HG03095 (cell line): ENCODE measurements at regions not wholly inside any gene's neighbourhood (a gene's known extent, or its start where the extent isn't known, plus 50 kb on each side); places are given as distances from the start of the nearest gene placed in this dataset.

Experiments used
- ATAC-seq: cut with Tn5 transposase; IDR thresholded peaks from one replicate; pipeline ENCODE4 v1.9.1; 2021; ENCODE audit warnings: moderate library complexity; ENCODE audit not compliant: unreplicated experiment

DNA sequence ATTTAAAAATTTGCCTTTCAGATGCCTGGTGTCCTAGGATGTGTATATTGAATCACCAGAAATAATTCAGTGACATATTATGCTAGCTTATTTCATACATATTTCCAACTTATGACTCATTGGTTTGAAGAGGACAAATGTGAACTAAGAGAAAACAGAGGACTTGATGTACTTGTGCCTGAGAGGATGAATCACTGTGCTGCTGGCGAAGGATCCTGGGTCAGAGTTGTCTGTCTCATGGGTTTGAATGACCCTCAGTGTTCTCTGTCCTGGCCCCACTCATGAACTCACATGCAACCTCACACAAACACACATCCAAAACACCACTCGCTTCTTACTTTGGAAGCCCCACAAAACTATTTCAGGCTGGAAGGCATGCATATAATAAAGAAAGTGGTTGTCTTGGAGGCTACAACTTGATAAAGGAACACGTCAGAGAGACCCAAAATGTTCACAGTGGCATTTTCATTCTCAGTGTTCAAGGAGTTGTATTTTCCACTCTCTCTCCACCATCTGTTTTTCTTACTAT is 129.0 kb upstream of the SPRY2 start:
- ATAC-seq, result no peak

DNA sequence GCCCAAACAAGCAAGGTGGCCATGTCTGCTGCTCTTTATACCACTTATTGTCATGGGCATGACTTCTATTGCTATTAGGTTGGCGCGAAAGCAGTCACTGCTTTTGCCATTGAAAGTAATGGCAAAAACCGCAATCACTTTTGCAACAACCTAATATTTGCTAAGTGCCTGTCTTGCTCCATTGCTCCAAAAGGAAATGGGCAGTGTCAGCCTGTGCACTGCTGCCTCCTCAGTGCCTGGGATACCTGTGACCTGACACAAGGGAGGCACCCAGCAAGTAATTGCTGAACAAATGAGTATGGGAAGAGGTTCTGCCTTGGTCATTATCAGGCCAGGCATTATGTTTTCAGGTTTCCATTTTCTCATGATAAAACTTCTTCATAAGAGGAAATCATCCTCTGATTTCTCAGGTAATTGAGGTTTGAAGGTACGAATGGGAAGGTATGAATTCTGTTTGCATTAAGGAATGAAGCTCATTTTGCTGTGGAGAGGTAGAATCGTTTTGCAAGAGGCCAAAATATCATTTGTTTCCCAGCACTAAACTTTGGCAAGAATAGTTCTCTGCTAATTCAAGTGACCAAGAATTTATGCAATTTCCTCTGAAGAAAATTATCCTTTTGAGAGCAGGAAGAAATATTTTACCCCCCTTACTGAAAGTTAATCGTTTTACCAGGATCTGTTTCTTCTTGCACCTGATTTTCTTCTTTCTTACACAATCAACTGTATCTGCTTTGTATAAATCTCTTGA is 128.4 kb upstream of the SPRY2 start:
- ATAC-seq, result no peak

DNA sequence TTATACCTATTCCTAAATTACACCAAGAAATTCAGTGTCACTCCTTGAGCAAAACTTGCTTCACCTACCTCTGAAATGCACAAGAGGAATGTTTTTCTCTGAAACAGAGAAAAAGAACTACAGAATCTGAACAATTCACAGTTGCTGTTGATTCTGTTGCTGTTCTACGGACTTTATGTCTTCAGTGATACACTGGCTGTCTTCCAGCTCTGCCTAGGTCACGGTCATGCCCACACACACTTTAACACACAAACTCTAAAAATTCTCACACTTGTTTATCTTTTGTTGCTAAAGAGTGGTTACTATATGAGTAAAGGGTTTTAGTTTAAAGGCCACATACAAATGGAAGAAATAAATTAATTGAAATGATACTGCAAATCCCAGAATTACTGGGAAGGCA is 124.4 kb upstream of the SPRY2 start:
- no peak for ATAC-seq

DNA sequence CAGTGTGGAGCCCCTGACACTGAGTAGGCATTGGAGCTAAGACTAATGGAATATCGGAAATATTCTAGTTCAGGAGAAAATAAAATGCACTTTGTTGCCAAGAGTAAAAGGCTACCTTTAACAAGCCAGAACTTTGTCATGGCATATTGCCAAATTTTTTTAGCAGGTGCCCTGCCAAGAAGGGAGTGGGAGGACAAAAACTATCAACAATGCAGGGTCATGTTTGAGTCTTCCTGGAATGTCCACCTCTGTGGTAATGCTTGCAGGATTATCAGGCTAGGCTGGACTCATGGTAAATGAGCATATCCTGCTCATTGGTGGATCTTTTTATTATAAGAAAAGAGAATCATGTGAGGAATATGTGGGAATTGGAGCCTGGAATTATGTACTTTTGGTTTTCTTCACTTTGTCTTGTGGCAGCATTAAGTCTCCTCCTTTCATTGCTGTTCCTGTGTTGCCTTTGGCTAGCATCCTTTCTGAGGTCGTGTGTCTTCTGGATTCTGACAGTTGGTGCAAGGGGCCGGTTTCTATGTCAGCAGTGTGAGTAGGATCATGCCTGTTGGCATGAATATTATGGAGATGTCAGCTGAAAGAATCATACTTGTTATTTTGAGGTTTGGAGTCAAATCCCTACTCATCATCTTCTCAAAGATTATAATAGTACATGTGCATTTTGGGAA is 122.9 kb upstream of the SPRY2 start:
- ATAC-seq, result no peak

DNA sequence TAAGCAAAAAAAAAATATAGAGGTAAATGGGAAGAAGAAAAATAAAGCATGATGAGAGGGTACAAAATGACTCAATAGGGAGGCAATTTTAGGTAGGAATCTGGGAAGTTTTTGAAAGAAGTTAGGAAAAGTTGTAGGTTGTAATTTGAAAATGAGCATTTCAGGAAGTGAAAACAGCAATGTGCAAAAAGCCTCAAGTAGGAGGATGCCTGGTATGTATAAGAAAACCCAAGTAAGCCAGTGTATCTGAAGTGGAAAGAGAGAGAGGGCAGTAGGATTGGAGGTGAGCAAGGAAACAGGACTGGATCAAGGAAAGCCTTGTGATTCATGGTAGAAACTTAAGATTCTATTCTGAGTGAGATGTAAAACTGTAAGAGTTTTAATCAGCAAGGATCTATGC is 121.6 kb upstream of the SPRY2 start:
- no peak for ATAC-seq

DNA sequence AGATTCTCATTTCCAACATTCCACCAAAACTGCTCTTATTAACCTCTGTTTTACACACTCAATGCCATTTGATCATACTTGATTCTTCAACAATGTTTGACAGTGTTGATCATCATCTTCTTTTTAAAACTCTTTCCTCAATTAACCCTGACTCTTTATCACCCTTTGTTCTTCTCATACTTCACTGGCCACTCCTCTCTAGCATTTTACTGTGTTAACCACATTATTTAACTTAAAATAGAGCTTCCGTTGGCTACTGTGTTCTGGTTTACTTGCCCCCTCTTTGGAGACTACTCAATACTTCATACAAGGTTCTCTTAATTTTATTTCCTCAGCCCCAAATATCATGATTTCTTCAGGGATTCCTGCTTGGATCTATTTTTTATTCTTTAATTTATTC is 121.1 kb upstream of the SPRY2 start:
- no peak for ATAC-seq

DNA sequence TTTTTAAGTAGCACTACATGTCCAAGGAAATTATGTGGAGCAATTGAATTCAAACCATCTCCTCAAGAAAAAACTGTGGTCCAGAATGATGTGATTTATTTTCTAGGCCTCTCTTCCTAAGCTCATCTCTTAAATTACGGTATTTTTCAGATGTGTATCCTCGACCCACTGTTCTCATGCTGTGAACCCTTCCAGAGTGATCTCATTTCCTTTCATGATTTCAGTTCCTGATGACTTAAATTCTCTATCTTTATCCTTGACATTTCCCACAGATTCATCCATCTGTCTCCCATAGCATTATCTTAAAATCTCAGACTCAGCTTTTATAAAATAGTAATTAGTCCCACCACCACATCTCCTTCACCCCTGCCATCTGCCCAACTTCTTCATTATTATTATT is 117.6 kb upstream of the SPRY2 start:
- ATAC-seq, result no peak

DNA sequence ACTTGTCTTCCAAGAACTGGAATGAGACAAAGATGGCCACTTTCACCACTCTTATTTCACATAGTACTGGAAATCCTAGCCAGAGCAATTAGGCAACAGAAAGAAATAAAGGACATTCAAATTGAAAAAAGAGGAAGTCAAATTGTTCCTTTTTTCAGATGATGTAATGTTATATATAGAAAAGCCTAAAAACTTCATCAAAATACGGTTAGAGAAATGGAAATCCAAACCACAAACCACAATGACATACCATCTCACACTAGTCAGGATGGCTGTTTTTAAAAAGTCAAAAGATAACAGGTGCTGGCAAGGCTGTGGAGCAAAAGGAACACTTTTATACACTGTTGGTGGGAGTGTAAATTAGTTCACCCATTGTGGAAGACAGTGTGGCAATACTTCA is 113.3 kb upstream of the SPRY2 start:
- peak; percentile 81 for ATAC-seq

DNA sequence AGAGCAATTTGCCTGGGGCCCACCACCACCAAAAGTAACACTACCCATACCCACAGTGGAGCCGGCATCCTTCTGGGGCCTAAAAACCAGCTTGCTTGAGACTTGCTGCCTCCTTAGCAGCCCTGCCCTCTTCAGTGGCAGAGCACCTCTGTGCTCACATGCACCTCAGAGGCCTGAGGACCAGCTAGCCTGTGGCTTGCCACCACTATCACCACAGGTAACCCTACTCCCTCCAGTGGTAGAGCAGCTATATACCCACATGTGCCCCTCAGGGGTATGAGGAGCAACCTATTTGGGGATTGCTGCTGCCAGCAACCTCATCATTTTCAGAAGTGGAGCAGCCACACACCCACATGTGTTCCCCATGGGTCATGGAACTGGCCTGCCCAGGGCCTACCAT is 111.4 kb upstream of the SPRY2 start:
- no peak for ATAC-seq

DNA sequence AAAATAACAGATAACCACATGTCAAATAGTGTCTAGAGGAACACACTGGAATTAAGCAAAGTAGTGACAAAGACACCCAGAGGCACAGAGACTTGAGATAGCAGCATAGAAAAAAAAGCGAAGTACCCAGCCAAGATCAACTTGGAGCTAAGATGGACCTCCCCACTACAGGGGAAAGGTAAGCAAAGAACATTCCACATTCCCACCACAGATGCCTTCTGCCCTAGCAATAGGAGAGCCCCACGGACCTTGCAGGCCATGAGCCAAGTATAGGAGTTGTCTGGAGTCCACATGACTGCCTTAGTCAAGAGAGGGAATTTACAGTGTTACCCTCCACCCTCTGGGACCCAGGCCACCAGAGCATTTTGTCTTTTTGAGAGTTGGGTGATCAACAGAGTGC is 110.7 kb upstream of the SPRY2 start:
- no peak for ATAC-seq

DNA sequence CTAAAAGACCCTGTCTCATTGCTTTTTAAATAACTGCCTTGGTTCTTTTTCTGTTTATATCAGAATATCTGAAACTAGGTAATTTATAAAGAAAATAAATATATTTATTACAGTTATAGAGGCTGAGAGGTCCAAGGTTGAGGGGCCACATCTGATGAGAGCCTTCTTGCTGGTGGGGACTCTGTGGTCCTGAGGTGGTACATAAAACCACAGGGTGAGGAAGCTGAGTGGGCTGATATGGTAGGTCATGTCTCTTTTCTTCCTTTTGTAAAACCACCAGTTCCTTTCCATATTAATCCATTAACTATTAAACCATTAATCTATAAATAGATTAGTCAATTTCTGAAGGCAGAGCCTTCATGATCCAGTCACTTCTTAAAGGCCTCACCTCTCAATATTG is 109.5 kb upstream of the SPRY2 start:
- no peak for ATAC-seq

DNA sequence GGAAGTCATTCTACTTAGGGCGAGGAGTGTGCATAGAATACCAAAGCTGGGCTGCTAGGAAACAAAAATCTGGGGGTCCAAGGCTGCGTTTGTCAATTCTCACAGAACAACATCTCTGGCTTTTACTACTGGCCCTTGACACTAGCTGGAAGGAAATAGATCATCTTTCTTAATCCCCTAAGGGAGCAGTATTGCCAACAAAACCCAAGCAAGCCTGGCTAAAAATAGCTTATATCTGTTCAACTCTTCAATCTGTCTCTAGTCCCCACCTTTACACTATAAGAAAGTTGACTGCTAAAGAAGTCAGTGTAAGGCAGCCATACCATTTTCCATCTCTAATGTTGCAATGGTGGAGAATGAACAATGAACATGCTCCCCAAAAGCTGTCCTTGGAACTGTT is 107.8 kb upstream of the SPRY2 start:
- ATAC-seq, result no peak

DNA sequence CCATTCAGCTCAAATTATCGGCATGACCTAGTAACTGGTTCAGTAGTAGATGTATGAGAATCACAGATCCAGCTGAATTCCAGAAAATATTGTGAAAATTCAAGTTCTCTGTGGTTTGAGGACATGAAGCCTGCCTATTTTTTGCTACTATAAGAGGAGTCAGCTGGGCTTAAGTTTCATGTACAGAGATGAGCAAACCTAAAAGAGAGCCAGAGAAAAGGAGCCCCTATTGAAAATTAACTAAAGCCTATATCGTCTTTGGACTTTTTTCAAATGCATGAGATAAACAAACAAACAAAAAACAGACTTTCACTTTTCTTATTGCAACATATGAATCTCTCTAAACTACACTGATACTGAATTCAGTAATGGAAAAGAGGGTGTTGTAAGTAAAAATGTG is 106.8 kb upstream of the SPRY2 start:
- no peak for ATAC-seq

DNA sequence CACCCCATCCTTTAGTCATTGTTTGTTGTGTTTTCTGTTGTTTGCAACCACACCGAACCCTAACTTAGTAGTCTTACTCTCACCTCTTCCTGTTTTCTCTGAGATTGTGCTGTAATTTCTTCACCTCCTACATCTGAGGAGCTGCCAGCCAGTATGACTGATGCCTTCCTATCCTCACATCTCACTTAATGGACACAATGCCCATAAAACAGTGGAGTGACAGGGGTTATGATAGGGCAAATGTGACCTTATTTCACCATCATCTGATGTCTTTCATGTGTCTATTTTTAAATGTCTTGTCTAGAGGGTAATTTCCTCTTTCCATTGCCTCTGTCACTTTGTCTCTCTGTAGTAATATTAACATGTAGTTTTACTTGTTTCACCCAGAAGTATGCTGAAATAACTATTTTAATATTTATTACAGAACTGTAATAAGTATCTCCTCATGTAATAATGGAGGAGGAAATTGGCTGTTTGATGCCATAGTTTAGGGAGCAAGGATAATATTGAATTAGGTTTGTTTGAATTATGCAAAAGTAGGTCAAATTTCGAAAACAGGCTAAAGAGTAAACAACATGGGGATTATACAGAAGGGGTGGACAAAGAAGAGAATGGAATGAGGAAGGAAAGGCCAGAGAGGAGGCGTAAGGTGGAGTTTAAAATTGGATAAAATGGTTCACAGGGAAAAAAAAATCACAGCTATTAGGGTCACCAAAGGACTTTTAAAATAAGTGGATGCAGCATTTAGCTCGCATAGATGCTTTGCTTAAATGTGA is 103.5 kb upstream of the SPRY2 start:
- no peak for ATAC-seq

DNA sequence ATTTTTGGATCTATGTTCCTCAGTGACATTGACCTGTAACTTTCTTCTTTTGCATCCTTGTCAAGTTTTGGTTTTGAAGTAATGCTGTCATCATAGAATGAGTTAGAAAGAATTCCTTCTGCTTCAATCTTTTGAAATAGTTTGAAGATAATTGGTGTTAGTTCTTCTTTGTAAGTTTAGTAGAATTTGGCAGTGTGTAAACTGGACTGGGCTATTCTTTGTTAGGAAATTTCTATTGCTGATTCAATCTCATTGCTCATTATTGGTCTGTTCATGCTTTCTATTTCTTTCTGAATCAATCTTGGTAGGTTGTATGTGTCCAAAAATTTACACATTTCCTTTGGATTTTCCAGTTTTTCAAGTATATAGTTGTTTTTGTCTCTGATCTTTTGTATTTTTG is 101.7 kb upstream of the SPRY2 start:
- ATAC-seq, result no peak

DNA sequence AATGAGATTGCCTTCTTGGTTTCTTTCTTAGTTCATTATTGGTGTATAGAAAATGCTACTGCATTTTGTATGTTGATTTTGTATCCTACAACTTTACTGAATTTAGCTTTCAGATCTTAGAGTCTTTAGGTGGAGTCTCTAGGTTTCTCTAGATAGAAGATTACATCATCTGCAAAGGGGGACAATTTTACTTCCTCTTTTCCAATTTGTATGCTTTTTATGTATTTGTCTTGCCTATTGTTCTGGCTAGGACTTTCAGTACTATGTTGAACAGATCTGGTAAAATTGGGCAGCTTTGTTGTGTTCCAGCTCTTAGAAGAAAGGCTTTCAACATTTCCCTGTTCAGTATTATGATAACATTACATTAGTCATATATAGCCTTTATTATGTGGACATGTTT is 101.0 kb upstream of the SPRY2 start:
- ATAC-seq, result no peak

DNA sequence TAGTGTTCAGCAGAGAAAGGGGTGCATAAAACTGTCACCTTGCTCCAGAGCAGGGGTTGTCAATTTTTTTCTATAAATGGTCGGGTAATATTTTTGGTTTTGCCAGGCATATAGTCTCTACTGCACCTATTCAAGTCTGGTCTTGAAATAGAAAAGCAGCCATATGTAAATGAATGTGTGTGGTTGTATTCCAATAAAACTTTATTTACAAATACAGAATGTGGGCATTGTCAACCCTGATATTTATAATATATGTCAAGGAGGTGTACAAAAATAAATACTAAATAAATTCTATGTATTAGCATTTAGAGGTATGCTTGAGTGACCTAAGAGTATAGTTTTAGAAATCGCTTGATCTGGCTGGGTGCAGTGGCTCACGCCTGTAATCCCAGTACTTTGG is 97.6 kb upstream of the SPRY2 start:
- ATAC-seq, result no peak

DNA sequence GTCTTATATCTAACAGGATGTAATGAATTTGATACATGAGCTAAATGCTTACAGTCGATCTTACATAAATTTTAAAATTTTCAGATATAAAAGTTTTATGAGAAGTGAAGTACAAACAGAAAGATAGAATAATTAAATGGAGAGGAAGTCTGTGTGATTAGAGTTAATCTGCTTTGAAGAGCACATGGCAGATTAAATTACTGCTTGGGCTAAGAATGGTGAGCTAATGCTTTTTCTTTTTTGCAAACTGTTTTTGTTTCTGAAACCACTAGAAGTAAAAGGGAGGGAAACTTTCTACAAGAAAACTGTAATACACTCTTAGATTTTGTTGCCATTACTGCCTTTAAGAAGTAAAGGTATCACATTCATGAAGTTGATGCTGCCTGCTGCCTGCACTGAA is 96.3 kb upstream of the SPRY2 start:
- no peak for ATAC-seq

DNA sequence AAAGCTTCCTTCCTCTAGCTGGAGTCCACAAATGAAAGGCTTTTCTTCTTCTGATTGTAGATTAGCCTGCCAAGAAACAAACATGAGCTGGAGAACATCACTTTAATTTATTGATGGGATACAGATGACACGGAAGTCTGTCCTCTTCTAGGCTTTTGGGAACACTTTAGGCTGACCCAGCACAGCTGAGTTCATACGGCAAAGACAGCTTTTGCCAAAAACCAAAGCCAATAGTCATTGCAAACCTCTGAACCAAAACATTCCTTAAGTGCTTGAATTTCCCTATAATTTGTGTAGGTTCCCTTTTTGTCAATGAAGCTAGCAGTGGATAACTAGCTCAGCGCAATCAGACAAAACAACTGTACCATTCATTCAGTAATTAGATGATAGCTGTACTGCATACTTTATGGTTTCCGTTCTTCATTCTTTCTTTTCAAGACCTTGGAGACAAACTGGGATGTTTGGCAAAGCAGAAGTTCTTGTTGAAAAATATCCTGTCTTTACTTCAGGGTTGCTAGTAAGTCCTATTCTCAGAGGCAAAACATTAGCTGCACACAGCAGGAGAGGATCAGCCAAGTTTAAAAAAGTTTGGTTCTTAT is 95.7 kb upstream of the SPRY2 start:
- ATAC-seq, result no peak

DNA sequence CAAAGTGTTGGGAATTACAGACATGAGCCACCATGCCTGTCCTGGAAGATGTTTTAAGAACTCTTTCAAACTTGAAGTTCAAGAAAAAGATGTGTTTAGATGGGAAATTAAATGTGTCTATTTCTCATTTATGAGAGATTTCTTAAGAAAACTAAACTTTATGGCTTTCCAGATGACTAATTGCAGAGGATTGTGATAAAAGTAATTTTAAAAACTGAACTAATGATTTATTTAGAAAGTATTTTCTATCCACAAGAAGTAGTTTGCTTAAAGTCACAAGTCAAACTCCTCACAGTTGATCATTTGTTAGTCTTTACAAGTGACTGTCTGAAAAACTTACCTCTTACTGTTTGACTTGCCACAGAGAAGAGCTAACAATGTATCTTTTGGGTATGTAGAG is 89.6 kb upstream of the SPRY2 start:
- no peak for ATAC-seq

DNA sequence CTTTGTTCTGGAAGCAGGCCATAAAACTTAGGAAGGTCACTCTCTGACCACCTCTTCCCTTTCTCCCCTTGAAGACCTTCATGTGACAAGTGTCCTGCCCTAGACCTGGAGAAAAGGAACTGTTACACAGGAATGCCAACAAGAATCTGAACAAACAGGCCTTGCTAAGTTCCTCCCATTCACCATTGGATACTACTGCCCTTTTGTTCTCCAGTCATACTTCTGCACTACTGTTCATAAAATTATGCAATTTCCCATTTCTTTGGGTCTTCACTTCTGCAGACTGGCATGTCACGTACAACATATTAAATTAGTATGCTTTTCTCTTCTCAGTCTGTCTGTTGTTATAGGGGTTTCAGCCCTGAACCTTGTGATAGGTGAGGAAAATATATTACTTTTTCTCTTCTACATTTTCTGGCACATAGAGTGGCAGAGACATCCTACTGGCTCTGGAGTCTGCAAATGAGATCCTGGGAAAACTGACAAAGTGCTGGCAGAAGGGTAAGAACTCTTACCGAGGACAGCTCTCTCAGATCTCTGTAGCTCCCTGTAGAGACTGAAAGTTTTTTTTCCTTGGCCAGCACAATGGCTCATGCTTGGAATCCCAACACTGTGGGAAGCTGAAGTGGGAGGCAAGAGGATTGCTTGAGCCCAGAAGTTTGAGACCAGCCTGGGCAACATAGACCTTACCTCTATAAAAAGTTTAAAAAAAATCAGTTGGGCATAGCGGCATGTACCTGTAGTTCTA is 87.6 kb upstream of the SPRY2 start:
- no peak for ATAC-seq
